SK-N-SH (cell line): ENCODE measurements at regions not wholly inside any gene's neighbourhood (a gene's known extent, or its start where the extent isn't known, plus 50 kb on each side); places are given as distances from the start of the nearest gene placed in this dataset.

Experiments used
- CTCF ChIA-PET: fragments of 300-600, 350-600 bp; formaldehyde crosslinking; extraction: SDS; loops from one replicate; lab custom pipeline; 2021; lab: Yijun Ruan, JAX
- POLR2A ChIA-PET: fragments of 350-600 bp; sonication (Branson Sonifier 250); formaldehyde crosslinking; extraction: SDS; loops from one replicate; lab custom pipeline; 2020; ENCODE audit warnings: antibody characterized with exemption, inconsistent platforms; lab: Yijun Ruan, JAX
- DNase-seq: peaks from one replicate; pipeline ENCODE4 v3.0.0; 2012
- H2AFZ ChIP-seq: fragments of 200-600 bp; sonication (generic); 2 replicates; pipeline ENCODE4 v1.8.1; 2016; ENCODE audit warnings: antibody characterized with exemption, mild to moderate bottlenecking, low read depth
- H3F3A ChIP-seq: fragments of 200-600 bp; sonication (generic); replicated peaks from 2 replicates; pipeline ENCODE3; 2016; ENCODE audit warnings: antibody characterized with exemption, mild to moderate bottlenecking; ENCODE audit not compliant: insufficient read depth
- H3K27ac ChIP-seq, 2 experiments: fragments of 200-500 bp in 1 of 2; fragments of 200-600 bp in 1 of 2; sonication (Bioruptor generic) in 1 of 2; sonication (generic), shearing (Covaris generic) in 1 of 2; 2 replicates each; pipeline versions ENCODE4 v1.5.1 to v1.6.1; 2014 to 2016; ENCODE audit warnings: low read depth in 2 of 2, inconsistent platforms in 1 of 2, low read length in 1 of 2, mild to moderate bottlenecking in 1 of 2, mixed read lengths in 1 of 2
- H3K27me3 ChIP-seq: fragments of 200-600 bp; sonication (generic), shearing (Covaris generic); 2 replicates; pipeline ENCODE4 v1.6.1; 2016; ENCODE audit warnings: mixed run types; ENCODE audit not compliant: insufficient read depth
- H3K36me3 ChIP-seq, 2 experiments: fragments of 200-500 bp in 1 of 2; fragments of 200-600 bp in 1 of 2; sonication (Bioruptor generic) in 1 of 2; sonication (generic) in 1 of 2; replicated peaks in 1 of 2; 2 replicates each; pipeline versions ENCODE3 to v1.5.1; 2014 to 2016; ENCODE audit warnings: low read length in 1 of 2, mild to moderate bottlenecking in 1 of 2; ENCODE audit not compliant: insufficient read depth in 2 of 2, control insufficient read depth in 1 of 2
- H3K4me1 ChIP-seq, 2 experiments: fragments of 200-500 bp in 1 of 2; fragments of 200-600 bp in 1 of 2; sonication (Bioruptor generic) in 1 of 2; sonication (generic), shearing (Covaris generic) in 1 of 2; 2 replicates each; pipeline versions ENCODE4 v1.5.1 to v1.6.1; 2014 to 2016; ENCODE audit warnings: low read depth in 1 of 2, low read length in 1 of 2, mixed run types in 1 of 2; ENCODE audit not compliant: insufficient read depth in 2 of 2, control insufficient read depth in 1 of 2
- H3K4me2 ChIP-seq: fragments of 200-600 bp; sonication (generic), shearing (Covaris generic); 2 replicates; pipeline ENCODE4 v1.6.1; 2017; ENCODE audit warnings: mixed run types
- H3K4me3 ChIP-seq, 2 experiments: fragments of 200-500 bp in 1 of 2; fragments of 200-600 bp in 1 of 2; sonication (Bioruptor generic) in 1 of 2; sonication (generic), shearing (Covaris generic) in 1 of 2; 2 replicates each; pipeline versions ENCODE4 v1.5.1 to v1.8.1; 2014 to 2016; ENCODE audit warnings: low read depth in 2 of 2, inconsistent platforms in 1 of 2, low read length in 1 of 2, mild to moderate bottlenecking in 1 of 2, mixed read lengths in 1 of 2, moderate library complexity in 1 of 2
- H3K79me2 ChIP-seq: fragments of 200-600 bp; sonication (generic); 2 replicates; pipeline ENCODE4 v1.8.1; 2017; ENCODE audit warnings: mild to moderate bottlenecking; ENCODE audit not compliant: insufficient read depth
- H3K9ac ChIP-seq: fragments of 200-600 bp; sonication (generic); 2 replicates; pipeline ENCODE4 v1.6.1; 2017; ENCODE audit warnings: mixed run types
- H3K9me2 ChIP-seq: fragments of 200-600 bp; sonication (generic); 2 replicates; pipeline ENCODE4 v1.6.1; 2017; ENCODE audit warnings: mixed run types
- H3K9me3 ChIP-seq: fragments of 200-600 bp; sonication (generic); 2 replicates; pipeline ENCODE4 v1.6.1; 2017; ENCODE audit warnings: mixed run types, mild to moderate bottlenecking, moderate library complexity
- H4K20me1 ChIP-seq: fragments of 200-600 bp; sonication (generic); 2 replicates; pipeline ENCODE4 v1.6.1; 2017; ENCODE audit warnings: mild to moderate bottlenecking, mixed run types; ENCODE audit not compliant: insufficient read depth
- CHD2 ChIP-seq: fragments of 150-350 bp; IDR thresholded peaks from 2 replicates; pipeline ENCODE4 v1.6.1; 2018; ENCODE audit warnings: low read length; ENCODE audit not compliant: partially characterized antibody
- EP300 ChIP-seq, 2 experiments: IDR thresholded peaks; 2 replicates each; pipeline versions ENCODE4 v1.4.0 to v1.6.1; 2012; ENCODE audit warnings: borderline replicate concordance in 1 of 2, low read depth in 1 of 2, low read length in 1 of 2
- FOXJ3 ChIP-seq: sonication (generic); formaldehyde crosslinking; IDR thresholded peaks from 2 replicates; pipeline ENCODE4 v1.5.1; 2020; ENCODE audit warnings: mild to moderate bottlenecking, missing genetic modification reagents
- GATA2 ChIP-seq: sonication (generic); formaldehyde crosslinking; IDR thresholded peaks from 2 replicates; pipeline ENCODE4 v1.5.0; 2020; ENCODE audit warnings: mild to moderate bottlenecking, missing genetic modification reagents
- MAX ChIP-seq: IDR thresholded peaks from 2 replicates; pipeline ENCODE4 v1.4.0; 2012; ENCODE audit warnings: low read depth
- MXI1 ChIP-seq: IDR thresholded peaks from 2 replicates; pipeline ENCODE4 v1.6.1; 2012; ENCODE audit warnings: mild to moderate bottlenecking, low read depth, low read length, improper control_type of control experiment
- NRF1 ChIP-seq: IDR thresholded peaks from 2 replicates; pipeline ENCODE4 v1.6.1; 2012; ENCODE audit warnings: low read depth, mild to moderate bottlenecking, low read length
- RAD21 ChIP-seq: IDR thresholded peaks from 2 replicates; pipeline ENCODE4 v1.6.1; 2012; ENCODE audit warnings: mild to moderate bottlenecking, low read length
- RCOR1 ChIP-seq: fragments of 150-350 bp; IDR thresholded peaks from 2 replicates; pipeline ENCODE4 v1.6.1; 2017; ENCODE audit warnings: antibody characterized with exemption, low read length
- WGBS: methylation state at CpG from one replicate; pipeline ENCODE4 v1.1.6; 2017; ENCODE audit warnings: low lambda C conversion rate; 5-methylcytosine and 5-hydroxymethylcytosine counted together
- TF ChIP-seq, protein P1 (sequence below): fragments of 200-600 bp; sonication (generic); IDR thresholded peaks from 2 replicates; pipeline ENCODE4 v1.6.1; 2017; ENCODE audit warnings: antibody characterized with exemption, mild to moderate bottlenecking, moderate library complexity
- TF ChIP-seq, protein P2 (sequence below): IDR thresholded peaks from 2 replicates; pipeline ENCODE4 v1.6.1; 2012; ENCODE audit warnings: mild to moderate bottlenecking, low read depth, low read length, moderate library complexity
- TF ChIP-seq, protein P3 (sequence below): fragments of 150-350 bp; IDR thresholded peaks from 2 replicates; pipeline ENCODE4 v1.6.1; 2017; ENCODE audit warnings: antibody characterized with exemption, low read length, low read depth, borderline replicate concordance

DNA sequence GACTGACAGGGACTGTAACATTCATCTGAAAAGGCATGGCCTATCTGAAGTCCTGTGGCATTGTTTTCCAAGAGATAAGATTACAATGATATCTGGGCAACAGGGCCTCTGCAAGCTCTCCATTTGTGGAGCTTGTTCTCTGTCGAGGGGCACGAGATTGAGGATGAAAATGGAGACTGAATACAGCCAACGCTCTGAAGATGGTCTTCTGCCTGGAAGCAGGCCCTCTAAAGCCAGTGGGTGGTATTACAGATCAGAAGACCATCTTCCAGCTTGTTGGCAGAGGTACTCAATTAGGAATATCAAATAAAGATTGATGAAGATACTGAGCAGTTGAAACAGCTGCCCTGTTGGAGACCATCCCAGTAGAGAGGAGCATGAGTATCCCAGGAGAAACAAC, 288.2 kb downstream of the CENPW start:
- WGBS = 5% methylated on average over 3 of the region's 3 CpGs
- no peak overlapping the region for H3K9ac ChIP-seq
- no peaks in the 10 kb centered on the region for H3K9me3 ChIP-seq
- H3K4me3 ChIP-seq = no peak overlapping the region
- no peaks in the 10 kb centered on the region for H3K36me3 ChIP-seq
- H3F3A ChIP-seq = no peaks in the 10 kb centered on the region
- H2AFZ ChIP-seq = no peak overlapping the region
- TF ChIP-seq, protein P1, sequence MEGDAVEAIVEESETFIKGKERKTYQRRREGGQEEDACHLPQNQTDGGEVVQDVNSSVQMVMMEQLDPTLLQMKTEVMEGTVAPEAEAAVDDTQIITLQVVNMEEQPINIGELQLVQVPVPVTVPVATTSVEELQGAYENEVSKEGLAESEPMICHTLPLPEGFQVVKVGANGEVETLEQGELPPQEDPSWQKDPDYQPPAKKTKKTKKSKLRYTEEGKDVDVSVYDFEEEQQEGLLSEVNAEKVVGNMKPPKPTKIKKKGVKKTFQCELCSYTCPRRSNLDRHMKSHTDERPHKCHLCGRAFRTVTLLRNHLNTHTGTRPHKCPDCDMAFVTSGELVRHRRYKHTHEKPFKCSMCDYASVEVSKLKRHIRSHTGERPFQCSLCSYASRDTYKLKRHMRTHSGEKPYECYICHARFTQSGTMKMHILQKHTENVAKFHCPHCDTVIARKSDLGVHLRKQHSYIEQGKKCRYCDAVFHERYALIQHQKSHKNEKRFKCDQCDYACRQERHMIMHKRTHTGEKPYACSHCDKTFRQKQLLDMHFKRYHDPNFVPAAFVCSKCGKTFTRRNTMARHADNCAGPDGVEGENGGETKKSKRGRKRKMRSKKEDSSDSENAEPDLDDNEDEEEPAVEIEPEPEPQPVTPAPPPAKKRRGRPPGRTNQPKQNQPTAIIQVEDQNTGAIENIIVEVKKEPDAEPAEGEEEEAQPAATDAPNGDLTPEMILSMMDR = peak; percentile 21; the same call in 1 of the 2 replicates
- TF ChIP-seq GATA2 (CRISPR knock-in tag) (peak; percentile 45; the same call in 1 of the 2 replicates), NRF1 (no peak)
- TF ChIP-seq, all 33 proteins: peak for 2
- no peaks in the 10 kb centered on the region for H3K79me2 ChIP-seq
- CTCF ChIA-PET = interaction anchor here (0.5 to 2.3 kb wide), 6 partner anchors 20 to 1317 kb away, joined by 3 to 8 read pairs (median 3); no protein-coding TSS in a partner anchor
- POLR2A ChIA-PET = interaction anchor here (1.4 kb wide), 1 partner anchor 847 kb away, joined by 3 read pairs; no protein-coding TSS in a partner anchor
- H3K4me2 ChIP-seq = no peak overlapping the region
- no peaks in the 10 kb centered on the region for H3K27me3 ChIP-seq
- H4K20me1 ChIP-seq = no peaks in the 10 kb centered on the region
- DNase-seq = peak; percentile 18
- H3K4me1 ChIP-seq = peaks cover 0 to 9% of the 10 kb centered on the region in 2 experiments; a peak in 3 of 4 replicates
- no peaks in the 10 kb centered on the region for H3K9me2 ChIP-seq
- H3K27ac ChIP-seq = no peak overlapping the region

DNA sequence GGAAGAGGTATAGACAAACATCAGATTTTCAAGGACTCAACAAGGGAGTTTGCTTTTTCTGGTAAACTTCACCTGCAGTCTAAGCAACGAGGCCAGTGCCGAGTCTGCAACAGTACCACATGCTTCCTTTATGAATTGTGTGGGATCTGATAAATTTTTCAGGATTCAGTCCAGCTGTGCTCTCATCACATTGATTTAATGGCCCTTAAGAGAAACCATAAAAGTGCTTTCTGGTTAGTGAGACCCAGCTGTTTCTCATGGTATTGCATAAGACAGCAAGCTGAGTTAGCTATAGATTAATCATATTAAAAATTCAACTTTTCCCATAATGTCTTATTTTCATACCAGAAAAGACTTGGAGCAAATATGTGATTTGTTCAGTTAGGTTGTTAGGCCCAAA, 291.4 kb downstream of the CENPW start:
- H3K36me3 ChIP-seq = no peaks in the 10 kb centered on the region
- peak; percentile 32 for DNase-seq
- H3K4me2 ChIP-seq = no peak overlapping the region
- CTCF ChIA-PET = interaction anchor here (0.9 to 1.6 kb wide), 2 partner anchors 24 to 154 kb away, joined by 4 to 5 read pairs; no protein-coding TSS in a partner anchor
- TF ChIP-seq MXI1 = peak; percentile 38; the same call in 1 of the 2 replicates
- peak; percentile 63 for TF ChIP-seq GATA2 (CRISPR knock-in tag)
- peak in 1 of 2 experiments; percentile 52; a peak in 1 of 4 replicates for TF ChIP-seq EP300 (IDR thresholded peaks at IDR 0.05; ENCODE audit: borderline replicate concordance in 1 of 2, low read depth in 1 of 2, low read length in 1 of 2)
- TF ChIP-seq, protein P2, sequence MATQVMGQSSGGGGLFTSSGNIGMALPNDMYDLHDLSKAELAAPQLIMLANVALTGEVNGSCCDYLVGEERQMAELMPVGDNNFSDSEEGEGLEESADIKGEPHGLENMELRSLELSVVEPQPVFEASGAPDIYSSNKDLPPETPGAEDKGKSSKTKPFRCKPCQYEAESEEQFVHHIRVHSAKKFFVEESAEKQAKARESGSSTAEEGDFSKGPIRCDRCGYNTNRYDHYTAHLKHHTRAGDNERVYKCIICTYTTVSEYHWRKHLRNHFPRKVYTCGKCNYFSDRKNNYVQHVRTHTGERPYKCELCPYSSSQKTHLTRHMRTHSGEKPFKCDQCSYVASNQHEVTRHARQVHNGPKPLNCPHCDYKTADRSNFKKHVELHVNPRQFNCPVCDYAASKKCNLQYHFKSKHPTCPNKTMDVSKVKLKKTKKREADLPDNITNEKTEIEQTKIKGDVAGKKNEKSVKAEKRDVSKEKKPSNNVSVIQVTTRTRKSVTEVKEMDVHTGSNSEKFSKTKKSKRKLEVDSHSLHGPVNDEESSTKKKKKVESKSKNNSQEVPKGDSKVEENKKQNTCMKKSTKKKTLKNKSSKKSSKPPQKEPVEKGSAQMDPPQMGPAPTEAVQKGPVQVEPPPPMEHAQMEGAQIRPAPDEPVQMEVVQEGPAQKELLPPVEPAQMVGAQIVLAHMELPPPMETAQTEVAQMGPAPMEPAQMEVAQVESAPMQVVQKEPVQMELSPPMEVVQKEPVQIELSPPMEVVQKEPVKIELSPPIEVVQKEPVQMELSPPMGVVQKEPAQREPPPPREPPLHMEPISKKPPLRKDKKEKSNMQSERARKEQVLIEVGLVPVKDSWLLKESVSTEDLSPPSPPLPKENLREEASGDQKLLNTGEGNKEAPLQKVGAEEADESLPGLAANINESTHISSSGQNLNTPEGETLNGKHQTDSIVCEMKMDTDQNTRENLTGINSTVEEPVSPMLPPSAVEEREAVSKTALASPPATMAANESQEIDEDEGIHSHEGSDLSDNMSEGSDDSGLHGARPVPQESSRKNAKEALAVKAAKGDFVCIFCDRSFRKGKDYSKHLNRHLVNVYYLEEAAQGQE = no peak
- TF ChIP-seq MAX = no peak
- TF ChIP-seq CHD2 = peak; percentile 66
- TF ChIP-seq RCOR1 = peak; percentile 77; the same call in 1 of the 2 replicates
- TF ChIP-seq RAD21 = peak; percentile 7; the same call in 1 of the 2 replicates
- TF ChIP-seq FOXJ3 = no peak
- TF ChIP-seq, protein P3, sequence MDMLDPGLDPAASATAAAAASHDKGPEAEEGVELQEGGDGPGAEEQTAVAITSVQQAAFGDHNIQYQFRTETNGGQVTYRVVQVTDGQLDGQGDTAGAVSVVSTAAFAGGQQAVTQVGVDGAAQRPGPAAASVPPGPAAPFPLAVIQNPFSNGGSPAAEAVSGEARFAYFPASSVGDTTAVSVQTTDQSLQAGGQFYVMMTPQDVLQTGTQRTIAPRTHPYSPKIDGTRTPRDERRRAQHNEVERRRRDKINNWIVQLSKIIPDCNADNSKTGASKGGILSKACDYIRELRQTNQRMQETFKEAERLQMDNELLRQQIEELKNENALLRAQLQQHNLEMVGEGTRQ = no peak
- WGBS = 11% methylated on average over 2 of the region's 2 CpGs
- H3F3A ChIP-seq = no peaks in the 10 kb centered on the region
- no peaks in the 10 kb centered on the region for H3K9me3 ChIP-seq
- H3K9ac ChIP-seq = no peak overlapping the region
- H3K4me1 ChIP-seq = peaks cover 0 to 9% of the 10 kb centered on the region in 2 experiments; a peak in 3 of 4 replicates
- H3K9me2 ChIP-seq = no peaks in the 10 kb centered on the region
- POLR2A ChIA-PET = no interaction called here
- no peaks in the 10 kb centered on the region for H3K27me3 ChIP-seq
- no peak overlapping the region for H2AFZ ChIP-seq
- no peak overlapping the region for H3K4me3 ChIP-seq
- H4K20me1 ChIP-seq = no peaks in the 10 kb centered on the region
- H3K79me2 ChIP-seq = no peaks in the 10 kb centered on the region
- H3K27ac ChIP-seq = peak overlapping the region in 1 of 2 experiments; percentile 55; a peak in 2 of 4 replicates
